B cell (primary cell): ENCODE measurements at regions not wholly inside any gene's neighbourhood (a gene's known extent, or its start where the extent isn't known, plus 50 kb on each side); places are given as distances from the start of the nearest gene placed in this dataset.
"Not testable (repeated sequence)": the region's sequence is repeated elsewhere in the genome, so short reads cannot be mapped to it uniquely, and the experiment has no call there.

Source experiments
- ATAC-seq: fragments of 200-7000 bp; cut with Tn5 transposase; one replicate; pipeline ENCODE4 v1.10.0; 2021; ENCODE audit warnings: low read depth, mild to moderate bottlenecking, moderate number of reproducible peaks, moderate library complexity
- CTCF ChIA-PET: fragments of 350-600 bp; sonication (Branson Sonifier 250); formaldehyde crosslinking; loops from one replicate; lab custom pipeline; 2021; ENCODE audit warnings: antibody characterized with exemption, inconsistent platforms; lab: Charles Lee
- POLR2A ChIA-PET: fragments of 350-600 bp; sonication (Branson Sonifier 250); formaldehyde crosslinking; loops from one replicate; lab custom pipeline; 2021; ENCODE audit warnings: antibody characterized with exemption; lab: Charles Lee
- DNase-seq: peaks from one replicate; pipeline ENCODE4 v3.0.0; 2013
- H2AFZ ChIP-seq: 2 replicates; pipeline ENCODE4 v1.6.1; 2012; ENCODE audit warnings: mild to moderate bottlenecking, low read depth, low read length; ENCODE audit not compliant: insufficient read depth, poor library complexity, severe bottlenecking
- H3K27ac ChIP-seq, 2 donors: 1 replicate in 1 of 2; 2 replicates in 1 of 2; pipeline ENCODE4 v1.5.1; 2012 to 2013; ENCODE audit warnings: low read length in 2 of 2, mild to moderate bottlenecking in 2 of 2, moderate library complexity in 1 of 2
- H3K27me3 ChIP-seq, 4 experiments: fragments of 200-600 bp in 1 of 4; sonication (generic) in 1 of 4; replicated peaks in 1 of 4; 1 replicate in 2 of 4; 2 replicates in 2 of 4; pipeline versions ENCODE4 v1.6.1 to v1.7.0; 2013 to 2016; ENCODE audit warnings: low read length in 3 of 4, mild to moderate bottlenecking in 2 of 4, mixed read lengths in 1 of 4, moderate library complexity in 1 of 4; ENCODE audit not compliant: insufficient read depth in 4 of 4, control insufficient read depth in 3 of 4; ENCODE audit errors: control extremely low read depth in 1 of 4
- H3K36me3 ChIP-seq, 2 experiments: replicated peaks in 1 of 2; 1 replicate in 1 of 2; 2 replicates in 1 of 2; pipeline versions ENCODE4 v1.6.1 to v1.7.1; 2013; ENCODE audit warnings: low read length in 1 of 2; ENCODE audit not compliant: insufficient read depth in 2 of 2, control insufficient read depth in 1 of 2; ENCODE audit errors: control extremely low read depth in 1 of 2, extremely low read depth in 1 of 2
- H3K4me1 ChIP-seq, 2 donors: fragments of 200-600 bp in 1 of 2; sonication (generic) in 1 of 2; 1 replicate in 1 of 2; 2 replicates in 1 of 2; pipeline versions ENCODE4 v1.5.1 to v1.6.1; 2013 to 2017; ENCODE audit warnings: low read length in 2 of 2; ENCODE audit not compliant: control insufficient read depth in 2 of 2, insufficient read depth in 2 of 2
- H3K4me2 ChIP-seq: replicated peaks from 2 replicates; pipeline ENCODE3; 2012; ENCODE audit warnings: mild to moderate bottlenecking, low read depth, low read length; ENCODE audit not compliant: poor library complexity, severe bottlenecking
- H3K4me3 ChIP-seq, 5 experiments: fragments of 200-600 bp in 1 of 5; sonication (generic) in 1 of 5; 1 replicate in 3 of 5; 2 replicates in 2 of 5; pipeline versions ENCODE4 v1.5.1 to v1.7.0; 2011 to 2016; ENCODE audit warnings: low read length in 4 of 5, mild to moderate bottlenecking in 4 of 5, low read depth in 2 of 5, control low read depth in 1 of 5, moderate library complexity in 1 of 5; ENCODE audit not compliant: insufficient read depth in 1 of 5; ENCODE audit errors: control extremely low read depth in 1 of 5, extremely low read depth in 1 of 5
- H3K79me2 ChIP-seq: fragments of 200-600 bp; sonication (generic); one replicate; pipeline ENCODE4 v1.6.0; 2016; ENCODE audit warnings: low read length; ENCODE audit not compliant: control insufficient read depth, insufficient read depth
- H3K9ac ChIP-seq: fragments of 200-600 bp; sonication (generic); 2 replicates; pipeline ENCODE4 v1.6.1; 2017; ENCODE audit warnings: mild to moderate bottlenecking, low read length, moderate library complexity
- H3K9me3 ChIP-seq, 3 donors: one replicate each; pipeline versions ENCODE4 v1.6.1 to v1.7.1; 2013; ENCODE audit warnings: low read length in 2 of 3; ENCODE audit not compliant: control insufficient read depth in 2 of 3, insufficient read depth in 1 of 3; ENCODE audit errors: control extremely low read depth in 1 of 3
- H4K20me1 ChIP-seq: 2 replicates; pipeline ENCODE4 v1.6.0; 2012; ENCODE audit warnings: mild to moderate bottlenecking, low read length; ENCODE audit not compliant: insufficient read depth, control insufficient read depth, poor library complexity, severe bottlenecking
- H3K27ac Mint-ChIP-seq: one replicate; pipeline ENCODE4 v1.8.0; 2021; ENCODE audit warnings: mixed read lengths
- H3K27me3 Mint-ChIP-seq: one replicate; pipeline ENCODE4 v1.8.0; 2021; ENCODE audit warnings: mixed read lengths
- H3K4me1 Mint-ChIP-seq: one replicate; pipeline ENCODE4 v1.8.0; 2021; ENCODE audit warnings: mixed read lengths
- H3K4me3 Mint-ChIP-seq: one replicate; pipeline ENCODE4 v1.8.0; 2021; ENCODE audit warnings: mixed read lengths
- H3K9me3 Mint-ChIP-seq: one replicate; pipeline ENCODE4 v1.8.0; 2022; ENCODE audit warnings: mixed read lengths; ENCODE audit not compliant: insufficient read depth
- EZH2 ChIP-seq: IDR thresholded peaks from 2 replicates; pipeline ENCODE4 v1.6.1; 2012; ENCODE audit warnings: borderline replicate concordance, low read depth, mild to moderate bottlenecking, moderate library complexity, low read length; ENCODE audit not compliant: insufficient read depth, poor library complexity, severe bottlenecking
- WGBS: methylation state at CpG from one replicate; pipeline ENCODE4 v1.1.5; 2013; ENCODE audit warnings: missing lambda C conversion rate; ENCODE audit not compliant: insufficient coverage; 5-methylcytosine and 5-hydroxymethylcytosine counted together
- intact Hi-C: fragments of 100-400 bp; cut with micrococcal nuclease; formaldehyde crosslinking; loops from one replicate; pipeline ENCODE4 v1.10.0; 2022
- TF ChIP-seq, protein P1 (sequence below): fragments of 200-600 bp; IDR thresholded peaks from one replicate; pipeline ENCODE4 v1.8.0; 2022; ENCODE audit warnings: antibody characterized with exemption, mild to moderate bottlenecking

DNA sequence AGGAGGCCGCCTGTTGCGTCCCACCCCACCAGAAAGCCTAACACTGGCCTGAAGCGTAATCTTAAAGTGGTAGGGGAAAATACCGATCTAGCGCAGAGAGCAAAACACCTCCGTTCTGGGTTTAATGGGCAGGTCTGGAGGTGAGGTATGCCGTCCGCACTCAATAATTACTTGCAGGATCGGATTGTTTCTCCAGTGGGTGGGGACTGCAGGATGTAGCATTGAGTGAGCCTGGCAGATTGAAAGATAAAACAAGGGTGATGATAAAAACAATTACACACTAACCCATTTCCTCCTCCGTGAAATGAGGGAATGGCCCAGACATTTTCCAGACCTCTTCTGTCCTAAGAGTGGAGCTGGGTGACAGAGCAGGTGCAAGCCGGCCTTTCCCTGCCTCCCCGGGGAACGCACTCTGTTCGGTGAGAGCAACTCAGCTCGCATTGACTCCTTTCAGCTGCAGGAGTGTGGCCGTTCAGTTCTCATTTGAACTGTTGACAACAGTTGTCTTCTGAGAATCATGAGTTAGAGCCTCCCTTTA, 110.2 kb upstream of the DOCK9 start:
- intact Hi-C loops, result loop anchor here (1.0 to 5.0 kb wide), 8 partner anchors 89 to 1656 kb away; partner anchors contain the start of genes CLYBL, GPR18, RAP2A and UBAC2
- H3K9me3 Mint-ChIP-seq, result no peaks in the 10 kb centered on the region
- 18% methylated on average over 9 of the region's 16 CpGs for WGBS
- no peak for TF ChIP-seq EZH2
- TF ChIP-seq, protein P1, sequence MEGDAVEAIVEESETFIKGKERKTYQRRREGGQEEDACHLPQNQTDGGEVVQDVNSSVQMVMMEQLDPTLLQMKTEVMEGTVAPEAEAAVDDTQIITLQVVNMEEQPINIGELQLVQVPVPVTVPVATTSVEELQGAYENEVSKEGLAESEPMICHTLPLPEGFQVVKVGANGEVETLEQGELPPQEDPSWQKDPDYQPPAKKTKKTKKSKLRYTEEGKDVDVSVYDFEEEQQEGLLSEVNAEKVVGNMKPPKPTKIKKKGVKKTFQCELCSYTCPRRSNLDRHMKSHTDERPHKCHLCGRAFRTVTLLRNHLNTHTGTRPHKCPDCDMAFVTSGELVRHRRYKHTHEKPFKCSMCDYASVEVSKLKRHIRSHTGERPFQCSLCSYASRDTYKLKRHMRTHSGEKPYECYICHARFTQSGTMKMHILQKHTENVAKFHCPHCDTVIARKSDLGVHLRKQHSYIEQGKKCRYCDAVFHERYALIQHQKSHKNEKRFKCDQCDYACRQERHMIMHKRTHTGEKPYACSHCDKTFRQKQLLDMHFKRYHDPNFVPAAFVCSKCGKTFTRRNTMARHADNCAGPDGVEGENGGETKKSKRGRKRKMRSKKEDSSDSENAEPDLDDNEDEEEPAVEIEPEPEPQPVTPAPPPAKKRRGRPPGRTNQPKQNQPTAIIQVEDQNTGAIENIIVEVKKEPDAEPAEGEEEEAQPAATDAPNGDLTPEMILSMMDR, result no peak
- peak; percentile 25 for ATAC-seq
- H3K27ac Mint-ChIP-seq, result peak overlapping the region; percentile 99
- H3K79me2 ChIP-seq, result no peaks in the 10 kb centered on the region
- ChIA-PET CTCF (interaction anchor here (0.6 to 1.6 kb wide), 4 partner anchors 37 to 452 kb away, joined by 3 to 5 read pairs (median 3); no protein-coding TSS in a partner anchor), POLR2A (interaction anchor here (0.6 to 1.4 kb wide), 3 partner anchors 183 to 455 kb away, joined by 3 to 5 read pairs (median 3); no protein-coding TSS in a partner anchor)
- no peaks in the 10 kb centered on the region for H3K9me3 ChIP-seq
- H3K36me3 ChIP-seq, result no peaks in the 10 kb centered on the region
- peak overlapping the region; percentile 82 for H3K9ac ChIP-seq
- peak overlapping the region; percentile 100 for H3K4me3 Mint-ChIP-seq
- no peak for DNase-seq
- no peaks in the 10 kb centered on the region for H4K20me1 ChIP-seq
- H3K27ac ChIP-seq, result peak overlapping the region; percentile 82 to 92
- peak overlapping the region; percentile 96 for H3K4me2 ChIP-seq
- H3K27me3 Mint-ChIP-seq, result peaks cover 8% of the 10 kb centered on the region
- peaks cover 32% of the 10 kb centered on the region for H3K4me1 Mint-ChIP-seq
- peaks cover 0 to 3% (median 0%) of the 10 kb centered on the region in 4 experiments for H3K27me3 ChIP-seq
- H2AFZ ChIP-seq, result peak overlapping the region; percentile 90
- peak overlapping the region; percentile 65 to 89 (median 88) for H3K4me3 ChIP-seq
- peaks cover 26 to 27% of the 10 kb centered on the region in 2 donors for H3K4me1 ChIP-seq

DNA sequence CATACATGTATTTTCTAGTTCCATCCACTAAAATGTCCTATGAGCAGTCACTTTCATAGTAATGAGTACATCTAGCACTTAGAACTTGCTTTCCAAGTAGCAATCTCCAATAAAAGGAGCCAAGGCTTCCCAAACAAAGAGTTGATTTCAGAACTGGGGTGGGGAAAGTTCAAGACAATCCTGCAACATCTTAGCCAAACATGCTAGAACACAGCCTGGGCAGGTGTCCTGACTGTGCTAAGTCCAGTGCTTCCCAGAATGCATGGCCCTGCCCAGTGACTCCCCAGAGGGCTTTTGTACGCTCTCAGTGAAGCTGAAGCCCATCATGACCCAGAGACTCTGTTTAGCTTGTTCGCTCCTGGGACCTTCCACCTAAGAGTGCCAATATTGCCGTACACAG, 106.7 kb upstream of the UBAC2 start:
- Mint-ChIP-seq H3K9me3 (no peaks in the 10 kb centered on the region), H3K4me1 (no peaks in the 10 kb centered on the region), H3K27me3 (peaks cover 17% of the 10 kb centered on the region), H3K4me3 (no peak overlapping the region), H3K27ac (no peak overlapping the region)
- no peaks in the 10 kb centered on the region for H3K36me3 ChIP-seq
- H3K79me2 ChIP-seq, result no peaks in the 10 kb centered on the region
- no peak overlapping the region for H3K27ac ChIP-seq
- H4K20me1 ChIP-seq, result no peaks in the 10 kb centered on the region
- H3K4me3 ChIP-seq, result no peak overlapping the region
- intact Hi-C loops, result no loop called here
- H3K4me1 ChIP-seq, result no peaks in the 10 kb centered on the region
- H3K9ac ChIP-seq, result no peak overlapping the region
- peaks cover 0 to 5% (median 0%) of the 10 kb centered on the region in 4 experiments for H3K27me3 ChIP-seq
- no peak overlapping the region for H3K4me2 ChIP-seq
- ChIA-PET POLR2A (no interaction called here), CTCF (interaction anchor here (1.0 kb wide), 1 partner anchor 83 kb away, joined by 3 read pairs; no protein-coding TSS in a partner anchor)
- DNase-seq (no peak), ATAC-seq (no peak)
- WGBS, result 88% methylated on average over 1 of the region's 3 CpGs
- H3K9me3 ChIP-seq, result no peaks in the 10 kb centered on the region
- H2AFZ ChIP-seq, result no peak overlapping the region
- TF ChIP-seq, protein P1, result no peak
- no peak for TF ChIP-seq EZH2

DNA sequence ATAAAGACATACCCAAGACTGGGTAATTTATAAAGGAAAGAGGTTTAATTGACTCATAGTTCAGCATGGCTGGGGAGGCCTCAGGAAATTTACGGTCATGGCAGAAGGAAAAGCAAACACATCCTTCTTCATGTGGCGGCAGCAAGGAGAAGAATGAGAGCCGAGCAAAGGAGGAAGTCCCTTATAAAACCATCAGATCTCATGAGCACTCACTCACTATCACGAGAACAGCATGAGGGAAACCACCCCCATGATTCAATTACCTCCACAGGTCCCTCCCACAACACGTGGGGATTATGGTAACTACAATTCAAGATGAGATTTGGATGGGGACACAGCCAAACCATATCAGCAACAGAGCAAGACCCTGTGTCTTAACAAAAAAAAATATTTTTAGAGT, 98.8 kb upstream of the UBAC2 start:
- 40% methylated on average over 2 of the region's 5 CpGs for WGBS
- intact Hi-C loops, H3K79me2 ChIP-seq, H3K9ac ChIP-seq, H3K4me1 Mint-ChIP-seq, H3K9me3 Mint-ChIP-seq, H3K36me3 ChIP-seq, H3K4me1 ChIP-seq, H3K4me3 Mint-ChIP-seq, H3K27ac ChIP-seq, H3K9me3 ChIP-seq, CTCF ChIA-PET, POLR2A ChIA-PET, H4K20me1 ChIP-seq, ATAC-seq, H3K4me2 ChIP-seq, H3K27ac Mint-ChIP-seq, H3K4me3 ChIP-seq, H2AFZ ChIP-seq, DNase-seq: not testable (repeated sequence)
- H3K27me3 Mint-ChIP-seq, result peaks cover 28% of the 10 kb centered on the region
- H3K27me3 ChIP-seq, result peaks cover 0 to 15% (median 8%) of the 10 kb centered on the region in 4 experiments
